ENCODE measurements at regions not wholly inside any gene's neighbourhood (a gene's known extent, or its start where the extent isn't known, plus 50 kb on each side); places are given as distances from the start of the nearest gene placed in this dataset.
"Not testable (repeated sequence)": the region's sequence is repeated elsewhere in the genome, so short reads cannot be mapped to it uniquely, and the experiment has no call there.

GRCh38 chr2:49845671-49846070 is 691.4 kb upstream of the FSHR start:
- H3K27ac ChIP-seq: no peak overlapping the region
- ChIA-PET CTCF (no interaction called here), POLR2A (ENCODE audit: low non-redundant PET) (no interaction called here)
- TF ChIP-seq CTCF (conservative IDR thresholded peaks at IDR 0.05; ENCODE audit: low read depth): no peak
- DNase-seq (ENCODE audit: low spot score): no peak

GRCh38 chr2:49845021-49845420 is 690.7 kb upstream of the FSHR start:
- ChIA-PET CTCF (no interaction called here), POLR2A (ENCODE audit: low non-redundant PET) (no interaction called here)
- no peak for TF ChIP-seq CTCF (conservative IDR thresholded peaks at IDR 0.05; ENCODE audit: low read depth)
- no peak overlapping the region for H3K27ac ChIP-seq
- no peak for DNase-seq (ENCODE audit: low spot score)

- POLR2A ChIA-PET (ENCODE audit: low non-redundant PET); CTCF ChIA-PET; DNase-seq (ENCODE audit: low spot score): not testable (repeated sequence)
Observed at GRCh38 chr2:49844113-49844512, 689.8 kb upstream of the FSHR start.

GRCh38 chr2:49843314-49843713 is 689.0 kb upstream of the FSHR start:
- no peak overlapping the region for H3K27ac ChIP-seq
- no peak for DNase-seq (ENCODE audit: low spot score)
- CTCF ChIA-PET: no interaction called here
- TF ChIP-seq CTCF (conservative IDR thresholded peaks at IDR 0.05; ENCODE audit: low read depth): no peak
- POLR2A ChIA-PET (ENCODE audit: low non-redundant PET): no interaction called here

More at GRCh38 chr2:49844113-49844512, 689.8 kb upstream of the FSHR start:
- not testable (repeated sequence) for H3K27ac ChIP-seq

GRCh38 chr2:49840428-49840975 is 686.2 kb upstream of the FSHR start:
- DNase-seq (ENCODE audit: low spot score): no peak
- CTCF ChIA-PET: interaction anchor here (0.6 kb wide), 1 partner anchor 1560 kb away, joined by 3 read pairs; no protein-coding TSS in a partner anchor
- POLR2A ChIA-PET (ENCODE audit: low non-redundant PET): no interaction called here
- no peak overlapping the region for H3K27ac ChIP-seq
- no peak for TF ChIP-seq CTCF (conservative IDR thresholded peaks at IDR 0.05; ENCODE audit: low read depth)

- ChIA-PET CTCF (no interaction called here), POLR2A (ENCODE audit: low non-redundant PET) (no interaction called here)
- no peak for DNase-seq (ENCODE audit: low spot score)
- no peak overlapping the region for H3K27ac ChIP-seq
- TF ChIP-seq CTCF (conservative IDR thresholded peaks at IDR 0.05; ENCODE audit: low read depth): no peak
Observed at GRCh38 chr2:49839818-49840217, 685.5 kb upstream of the FSHR start.

- H3K27ac ChIP-seq: no peak overlapping the region
- DNase-seq (ENCODE audit: low spot score): no peak
- CTCF ChIA-PET: interaction anchor here (0.7 kb wide), 1 partner anchor 381 kb away, joined by 3 read pairs; no protein-coding TSS in a partner anchor
- POLR2A ChIA-PET (ENCODE audit: low non-redundant PET): no interaction called here
- TF ChIP-seq CTCF (conservative IDR thresholded peaks at IDR 0.05; ENCODE audit: low read depth): no peak
Observed at GRCh38 chr2:49837561-49838293, 683.4 kb upstream of the FSHR start.
